Neural cell (in vitro differentiated cells): ENCODE measurements at regions not wholly inside any gene's neighbourhood (a gene's known extent, or its start where the extent isn't known, plus 50 kb on each side); places are given as distances from the start of the nearest gene placed in this dataset.

Experiments used
- H2AFZ ChIP-seq: fragments of 200-600, 300-800 bp; sonication (generic), shearing (Covaris generic); 2 replicates; pipeline ENCODE4 v1.6.0; 2014; ENCODE audit warnings: low read depth, mild to moderate bottlenecking, antibody characterized with exemption, low read length, moderate library complexity
- H3F3A ChIP-seq: fragments of 200-600 bp; shearing (Covaris generic); 2 replicates; pipeline ENCODE4 v1.6.1; 2016; ENCODE audit warnings: mild to moderate bottlenecking, moderate library complexity, mixed read lengths, antibody characterized with exemption, low read length; ENCODE audit not compliant: insufficient read depth, poor library complexity, severe bottlenecking
- H3K27ac ChIP-seq: fragments of 200-600, 300-800 bp; sonication (generic), shearing (Covaris generic); 2 replicates; pipeline ENCODE4 v1.5.1; 2014; ENCODE audit warnings: mild to moderate bottlenecking, low read length, moderate library complexity
- H3K27me3 ChIP-seq: fragments of 300-800, 200-600 bp; sonication (generic), shearing (Covaris generic); 2 replicates; pipeline ENCODE4 v1.6.0; 2014; ENCODE audit warnings: mild to moderate bottlenecking, low read depth, low read length, moderate library complexity; ENCODE audit not compliant: insufficient read depth
- H3K36me3 ChIP-seq: fragments of 300-800, 200-600 bp; sonication (generic), shearing (Covaris generic); 2 replicates; pipeline ENCODE4 v1.5.1; 2014; ENCODE audit warnings: mild to moderate bottlenecking, antibody characterized with exemption, low read length, moderate library complexity; ENCODE audit not compliant: insufficient read depth
- H3K4me2 ChIP-seq: fragments of 300-800, 200-600 bp; sonication (generic), shearing (Covaris generic); 2 replicates; pipeline ENCODE4 v1.6.0; 2014; ENCODE audit warnings: mild to moderate bottlenecking, low read length
- H3K4me3 ChIP-seq: fragments of 300-800, 200-600 bp; sonication (generic), shearing (Covaris generic); 2 replicates; pipeline ENCODE4 v1.5.1; 2014; ENCODE audit warnings: mild to moderate bottlenecking, low read length, moderate library complexity
- H3K79me2 ChIP-seq: fragments of 200-600 bp; shearing (Covaris generic); replicated peaks from 2 replicates; pipeline ENCODE4 v1.6.0; 2014; ENCODE audit warnings: mild to moderate bottlenecking, low read length, moderate library complexity; ENCODE audit not compliant: insufficient read depth
- H3K9ac ChIP-seq: fragments of 300-800, 200-600 bp; sonication (generic), shearing (Covaris generic); 2 replicates; pipeline ENCODE4 v1.6.1; 2016; ENCODE audit warnings: mild to moderate bottlenecking, low read length, mixed read lengths
- H3K9me2 ChIP-seq: fragments of 200-600 bp; shearing (Covaris generic); 2 replicates; pipeline ENCODE4 v1.6.1; 2016; ENCODE audit warnings: mild to moderate bottlenecking, low read length, mixed read lengths; ENCODE audit not compliant: insufficient read depth
- H3K9me3 ChIP-seq: fragments of 200-600, 300-800 bp; sonication (generic), shearing (Covaris generic); 2 replicates; pipeline ENCODE4 v1.6.1; 2016; ENCODE audit warnings: mild to moderate bottlenecking, mixed run types, low read length, moderate library complexity, mixed read lengths
- H4K20me1 ChIP-seq: fragments of 200-600 bp; shearing (Covaris generic); 2 replicates; pipeline ENCODE4 v1.6.1; 2016; ENCODE audit warnings: mild to moderate bottlenecking, mixed run types; ENCODE audit not compliant: insufficient read depth
- CTCF ChIP-seq: fragments of 450-650 bp; IDR thresholded peaks from 2 replicates; pipeline ENCODE4 v1.5.1; 2014; ENCODE audit warnings: antibody characterized with exemption, mild to moderate bottlenecking, moderate library complexity; ENCODE audit not compliant: poor library complexity, severe bottlenecking
- EP300 ChIP-seq: fragments of 450-650 bp; conservative IDR thresholded peaks from 2 replicates; pipeline ENCODE4 v1.6.1; 2014; ENCODE audit warnings: antibody characterized with exemption, mild to moderate bottlenecking, moderate library complexity; ENCODE audit not compliant: poor library complexity, severe bottlenecking
- EZH2 ChIP-seq: fragments of 200-600, 300-800 bp; shearing (Covaris generic), sonication (generic); IDR thresholded peaks from 2 replicates; pipeline ENCODE4 v1.6.1; 2014; ENCODE audit warnings: antibody characterized with exemption, low read length, borderline replicate concordance, mild to moderate bottlenecking; ENCODE audit not compliant: insufficient read depth, poor library complexity, severe bottlenecking
- MXI1 ChIP-seq: fragments of 450-650 bp; conservative IDR thresholded peaks from 2 replicates; pipeline ENCODE4 v1.6.1; 2014; ENCODE audit warnings: antibody characterized with exemption, mild to moderate bottlenecking; ENCODE audit not compliant: poor library complexity, severe bottlenecking
- POLR2AphosphoS5 ChIP-seq: IDR thresholded peaks from 2 replicates; pipeline ENCODE4 v1.6.1; 2012
- RAD21 ChIP-seq: fragments of 450-650 bp; conservative IDR thresholded peaks from 2 replicates; pipeline ENCODE4 v1.6.1; 2014; ENCODE audit warnings: antibody characterized with exemption, mild to moderate bottlenecking, moderate library complexity
- REST ChIP-seq: IDR thresholded peaks from 2 replicates; pipeline ENCODE4 v1.6.1; 2012; ENCODE audit warnings: borderline replicate concordance
- SMC3 ChIP-seq: fragments of 450-650 bp; conservative IDR thresholded peaks from 2 replicates; pipeline ENCODE4 v1.6.1; 2014; ENCODE audit warnings: antibody characterized with exemption, mild to moderate bottlenecking, moderate library complexity; ENCODE audit not compliant: poor library complexity
- TAF1 ChIP-seq: IDR thresholded peaks from 2 replicates; pipeline ENCODE4 v1.6.1; 2012; ENCODE audit warnings: low read depth

- H3K9me3 ChIP-seq: no peaks in the 10 kb centered on the region
- no peaks in the 10 kb centered on the region for H3K79me2 ChIP-seq
- H3K27ac ChIP-seq: no peak overlapping the region
- H2AFZ ChIP-seq: no peak overlapping the region
- no peaks in the 10 kb centered on the region for H3F3A ChIP-seq
- no peaks in the 10 kb centered on the region for H3K9me2 ChIP-seq
- H3K27me3 ChIP-seq: no peaks in the 10 kb centered on the region
- no peaks in the 10 kb centered on the region for H4K20me1 ChIP-seq
- no peak overlapping the region for H3K4me2 ChIP-seq
- H3K4me3 ChIP-seq: no peak overlapping the region
- H3K36me3 ChIP-seq: no peaks in the 10 kb centered on the region
- H3K9ac ChIP-seq: no peak overlapping the region
- TF ChIP-seq CTCF (no peak), EZH2 (no peak), SMC3 (no peak), MXI1 (no peak), EP300 (no peak), RAD21 (no peak), TAF1 (no peak), POLR2AphosphoS5 (no peak), REST (no peak)
These were observed 109.8 kb upstream of the C3orf80 start for GRCh38 chr3:160115387-160115786.

- no peaks in the 10 kb centered on the region for H3K9me3 ChIP-seq
- no peak overlapping the region for H3K27ac ChIP-seq
- no peaks in the 10 kb centered on the region for H3F3A ChIP-seq
- H3K79me2 ChIP-seq: no peaks in the 10 kb centered on the region
- H3K27me3 ChIP-seq: no peaks in the 10 kb centered on the region
- no peak for TF ChIP-seq TAF1
- no peaks in the 10 kb centered on the region for H4K20me1 ChIP-seq
- H3K36me3 ChIP-seq: no peaks in the 10 kb centered on the region
- no peak overlapping the region for H3K4me2 ChIP-seq
- H3K4me3 ChIP-seq: no peak overlapping the region
- no peak overlapping the region for H2AFZ ChIP-seq
- H3K9me2 ChIP-seq: no peaks in the 10 kb centered on the region
- no peak overlapping the region for H3K9ac ChIP-seq
These were observed 101.0 kb upstream of the C3orf80 start for GRCh38 chr3:160124224-160124623.

- H3F3A ChIP-seq: no peaks in the 10 kb centered on the region
- H3K4me3 ChIP-seq: no peak overlapping the region
- no peaks in the 10 kb centered on the region for H3K27me3 ChIP-seq
- H3K79me2 ChIP-seq: no peaks in the 10 kb centered on the region
- no peak overlapping the region for H3K27ac ChIP-seq
- no peaks in the 10 kb centered on the region for H3K9me2 ChIP-seq
- H3K36me3 ChIP-seq: no peaks in the 10 kb centered on the region
- no peak overlapping the region for H3K9ac ChIP-seq
- H3K9me3 ChIP-seq: no peaks in the 10 kb centered on the region
- H3K4me2 ChIP-seq: no peak overlapping the region
- no peak overlapping the region for H2AFZ ChIP-seq
- TF ChIP-seq MXI1 (no peak), EP300 (peak; percentile 42)
- no peaks in the 10 kb centered on the region for H4K20me1 ChIP-seq
These were observed 100.0 kb upstream of the C3orf80 start for GRCh38 chr3:160125258-160125657.
